ENCODE measurements at regions not wholly inside any gene's neighbourhood (a gene's known extent, or its start where the extent isn't known, plus 50 kb on each side); places are given as distances from the start of the nearest gene placed in this dataset.

DNA sequence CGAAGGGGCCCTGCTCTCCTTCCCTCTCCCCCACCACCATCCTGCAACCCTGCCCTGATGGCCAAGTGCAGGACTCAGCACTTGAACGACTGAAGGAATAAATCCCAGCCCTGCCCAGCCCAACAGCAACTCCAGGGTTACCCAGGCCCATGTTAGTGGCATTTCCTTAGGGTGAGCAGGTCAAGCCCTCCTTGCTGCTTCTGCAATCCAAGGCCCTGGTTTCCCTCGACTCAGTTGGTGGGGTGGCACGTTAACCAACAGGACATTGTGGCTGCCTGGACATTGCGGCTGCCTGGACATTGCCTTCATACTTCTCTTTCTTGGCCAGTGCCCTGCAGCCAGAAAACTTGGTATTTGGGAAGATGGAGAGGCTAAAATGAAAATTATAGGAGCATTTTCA is 141.4 kb downstream of the TRIM29 start:
- H3K9me3 Mint-ChIP-seq (ENCODE audit: unreplicated experiment): no peaks in the 10 kb centered on the region
- no peak for TF ChIP-seq CTCF (IDR thresholded peaks at IDR 0.05; ENCODE audit: insufficient read depth in 1 of 2, low read depth in 1 of 2, low read length in 1 of 2, severe bottlenecking in 1 of 2, unreplicated experiment in 1 of 2)
- no peaks in the 10 kb centered on the region for H3K36me3 ChIP-seq (ENCODE audit: control insufficient read depth, insufficient read depth, low read length)
- 0 out of 2 replicates have a peak, but pooled peaks cover 8% of the 10 kb centered on the region for H3K4me1 ChIP-seq
- POLR2A ChIA-PET: no interaction called here
- H3K36me3 Mint-ChIP-seq (ENCODE audit: insufficient read depth, unreplicated experiment): no peaks in the 10 kb centered on the region
- no peaks in the 10 kb centered on the region for H3K27me3 ChIP-seq (replicated peaks; ENCODE audit: control insufficient read depth, insufficient read depth, low read length)
- BruUV-seq (replicated peaks): no TSS peak
- CTCF ChIA-PET: no interaction called here
- H3K27me3 Mint-ChIP-seq (ENCODE audit: insufficient read depth, unreplicated experiment): peaks cover 2% of the 10 kb centered on the region
- intact Hi-C loops (cut with micrococcal nuclease; ENCODE audit: unreplicated experiment): loop anchor here (10.0 kb wide), 2 partner anchors 212 to 262 kb away; no protein-coding TSS in a partner anchor
- H3K4me1 Mint-ChIP-seq (ENCODE audit: low read depth, unreplicated experiment): no peaks in the 10 kb centered on the region
- H3K4me3 ChIP-seq (ENCODE audit: low read depth, low read length): no peak overlapping the region
- no peaks in the 10 kb centered on the region for H3K9me3 ChIP-seq
- peak in 1 of 2 experiments; percentile 25 for DNase-seq
- no peak overlapping the region for H3K27ac Mint-ChIP-seq (ENCODE audit: unreplicated experiment)
- no peak overlapping the region for H3K4me3 Mint-ChIP-seq (ENCODE audit: unreplicated experiment)

DNA sequence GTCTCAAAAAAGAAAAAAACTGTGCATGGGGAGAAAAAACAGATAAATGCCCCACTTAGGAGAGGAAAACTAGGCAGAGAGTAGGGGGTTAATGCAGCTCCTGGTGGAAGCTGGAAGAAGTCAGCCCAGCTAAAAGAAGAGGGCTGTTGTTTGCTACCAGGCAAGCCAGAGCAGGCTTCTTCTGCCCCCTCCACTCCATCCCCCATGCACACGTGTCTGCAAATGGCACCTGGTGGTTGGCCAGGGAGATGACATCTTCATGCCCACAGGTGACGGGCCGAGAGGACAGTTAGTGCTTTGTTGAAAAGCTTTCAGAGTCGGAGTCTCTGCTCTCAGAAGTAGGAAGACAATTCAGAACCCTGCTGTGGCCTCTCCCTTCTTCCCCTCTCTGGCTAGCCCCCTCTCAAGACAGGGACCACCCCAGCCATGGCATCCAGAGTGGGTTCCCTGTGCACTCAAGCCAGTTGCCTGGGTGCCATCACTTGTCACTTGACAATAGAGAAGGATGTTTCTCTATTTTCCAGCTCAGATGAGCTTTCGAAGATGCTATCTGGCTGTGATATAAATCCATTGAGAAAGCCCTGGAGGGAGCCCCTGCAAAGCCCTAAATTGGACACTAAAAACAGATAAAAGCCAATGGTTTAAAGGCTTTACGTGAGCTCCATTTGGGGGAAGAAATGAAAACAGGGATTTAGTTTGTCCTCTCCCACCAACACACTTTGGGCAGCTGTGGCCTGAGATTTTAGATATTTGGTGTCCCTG is 142.0 kb downstream of the TRIM29 start:
- Histone ChIP-seq H3K4me3 (ENCODE audit: low read depth, low read length) (no peak overlapping the region), H3K27me3 (replicated peaks; ENCODE audit: control insufficient read depth, insufficient read depth, low read length) (no peaks in the 10 kb centered on the region), H3K9me3 (no peaks in the 10 kb centered on the region), H3K36me3 (ENCODE audit: control insufficient read depth, insufficient read depth, low read length) (no peaks in the 10 kb centered on the region), H3K4me1 (0 out of 2 replicates have a peak, but pooled peaks cover 8% of the 10 kb centered on the region)
- Mint-ChIP-seq H3K36me3 (ENCODE audit: insufficient read depth, unreplicated experiment) (no peaks in the 10 kb centered on the region), H3K9me3 (ENCODE audit: unreplicated experiment) (no peaks in the 10 kb centered on the region), H3K27me3 (ENCODE audit: insufficient read depth, unreplicated experiment) (no peaks in the 10 kb centered on the region), H3K4me1 (ENCODE audit: low read depth, unreplicated experiment) (no peaks in the 10 kb centered on the region), H3K4me3 (ENCODE audit: unreplicated experiment) (no peak overlapping the region), H3K27ac (ENCODE audit: unreplicated experiment) (no peak overlapping the region)
- ChIA-PET POLR2A (no interaction called here), CTCF (no interaction called here)
- peak in 1 of 2 experiments; percentile 36 for TF ChIP-seq CTCF (IDR thresholded peaks at IDR 0.05; ENCODE audit: insufficient read depth in 1 of 2, low read depth in 1 of 2, low read length in 1 of 2, severe bottlenecking in 1 of 2, unreplicated experiment in 1 of 2)
- intact Hi-C loops (cut with micrococcal nuclease; ENCODE audit: unreplicated experiment): loop anchor here (10.0 kb wide), 2 partner anchors 211 to 261 kb away; no protein-coding TSS in a partner anchor
- DNase-seq: peak in 1 of 2 experiments; percentile 37
- BruUV-seq (replicated peaks): no TSS peak

DNA sequence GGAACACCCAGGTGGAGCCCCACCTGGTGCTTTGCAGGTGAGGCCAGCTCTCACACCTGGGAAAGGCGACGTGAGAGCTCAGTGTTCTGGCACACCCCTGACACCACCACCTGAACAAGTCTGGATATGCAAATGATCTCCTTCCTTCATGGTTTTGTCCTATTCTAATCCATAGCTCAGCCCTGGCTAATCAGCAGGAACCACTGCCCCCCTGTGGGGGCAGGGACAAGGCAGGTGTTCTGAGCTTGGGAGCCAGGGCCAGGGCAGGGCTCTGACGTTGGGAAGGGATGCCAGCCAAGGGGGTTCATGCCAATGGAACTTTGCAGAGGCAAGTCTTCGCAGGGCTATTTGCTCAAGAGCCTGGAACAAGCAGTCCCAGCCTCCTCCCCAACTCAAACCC is 144.2 kb downstream of the TRIM29 start:
- H3K9me3 Mint-ChIP-seq (ENCODE audit: unreplicated experiment): no peaks in the 10 kb centered on the region
- POLR2A ChIA-PET: no interaction called here
- peak in 1 of 2 experiments; percentile 69 for DNase-seq

More for the DNA sequence above, 144.2 kb downstream of the TRIM29 start:
- Histone ChIP-seq H3K27me3 (replicated peaks; ENCODE audit: control insufficient read depth, insufficient read depth, low read length) (no peaks in the 10 kb centered on the region), H3K36me3 (ENCODE audit: control insufficient read depth, insufficient read depth, low read length) (no peaks in the 10 kb centered on the region), H3K4me1 (0 out of 2 replicates have a peak, but pooled peaks cover 8% of the 10 kb centered on the region), H3K9me3 (no peaks in the 10 kb centered on the region), H3K4me3 (ENCODE audit: low read depth, low read length) (no peak overlapping the region)
- H3K4me1 Mint-ChIP-seq (ENCODE audit: low read depth, unreplicated experiment): no peaks in the 10 kb centered on the region
- no peak overlapping the region for H3K27ac Mint-ChIP-seq (ENCODE audit: unreplicated experiment)
- no peaks in the 10 kb centered on the region for H3K36me3 Mint-ChIP-seq (ENCODE audit: insufficient read depth, unreplicated experiment)
- CTCF ChIA-PET: interaction anchor here (0.6 to 1.6 kb wide), 19 partner anchors 10 to 751 kb away, joined by 3 to 18 read pairs (median 3); partner anchors contain the start of gene NECTIN1
- intact Hi-C loops (cut with micrococcal nuclease; ENCODE audit: unreplicated experiment): loop anchor here (1.0 to 10.0 kb wide), 5 partner anchors 129 to 327 kb away; no protein-coding TSS in a partner anchor
- peak; percentile 33 to 82 for TF ChIP-seq CTCF (IDR thresholded peaks at IDR 0.05; ENCODE audit: insufficient read depth in 1 of 2, low read depth in 1 of 2, low read length in 1 of 2, severe bottlenecking in 1 of 2, unreplicated experiment in 1 of 2)
- BruUV-seq (replicated peaks): no TSS peak
- no peaks in the 10 kb centered on the region for H3K27me3 Mint-ChIP-seq (ENCODE audit: insufficient read depth, unreplicated experiment)
- no peak overlapping the region for H3K4me3 Mint-ChIP-seq (ENCODE audit: unreplicated experiment)

Measured in Caco-2 (cell line).